IMR-90 (cell line): ENCODE measurements at regions not wholly inside any gene's neighbourhood (a gene's known extent, or its start where the extent isn't known, plus 50 kb on each side); places are given as distances from the start of the nearest gene placed in this dataset.

ENCODE experiments used
- ATAC-seq: fragments of 200-7000 bp; cut with Tn5 transposase; 2 replicates; pipeline ENCODE4 v1.9.1; 2020; ENCODE audit warnings: low read depth, mild to moderate bottlenecking, moderate library complexity
- BruUV-seq: library from RNA; stranded (reverse); fragments of 400-500 nt; replicated peaks from 2 replicates; lab custom pipeline; 2021; lab: Mats Ljungman, UMichigan
- CTCF ChIA-PET: fragments of 300-600 bp; formaldehyde crosslinking; extraction: SDS; loops from one replicate; lab custom pipeline; 2021; ENCODE audit warnings: antibody characterized with exemption; lab: Yijun Ruan, JAX
- POLR2A ChIA-PET: fragments of 300-600 bp; sonication (Branson Sonifier 250); formaldehyde crosslinking; loops from one replicate; lab custom pipeline; 2022; ENCODE audit warnings: antibody characterized with exemption; ENCODE audit not compliant: unreplicated experiment; lab: Charles Lee
- DNase-seq: peaks from one replicate; pipeline ENCODE4 v3.0.0; 2013
- H2AFZ ChIP-seq: replicated peaks from 2 replicates; pipeline ENCODE3; 2013; ENCODE audit warnings: low read length, mild to moderate bottlenecking; ENCODE audit not compliant: poor library complexity
- H2AK5ac ChIP-seq: 2 replicates; pipeline ENCODE4 v1.6.1; 2013; ENCODE audit warnings: low read depth, low read length, inconsistent platforms
- H2AK9ac ChIP-seq: replicated peaks from 2 replicates; pipeline ENCODE3; 2013; ENCODE audit warnings: mild to moderate bottlenecking, low read depth, low read length, moderate library complexity; ENCODE audit not compliant: poor library complexity
- H2BK120ac ChIP-seq: 2 replicates; pipeline ENCODE4 v1.6.1; 2013; ENCODE audit warnings: low read depth, low read length, inconsistent platforms
- H2BK15ac ChIP-seq: 3 replicates; pipeline ENCODE4 v1.6.1; 2013; ENCODE audit warnings: low read depth, low read length, inconsistent platforms
- H2BK20ac ChIP-seq: 2 replicates; pipeline ENCODE4 v1.6.1; 2013; ENCODE audit warnings: low read depth, mild to moderate bottlenecking, inconsistent platforms, low read length, moderate library complexity
- H2BK5ac ChIP-seq: 2 replicates; pipeline ENCODE4 v1.6.1; 2013; ENCODE audit warnings: mild to moderate bottlenecking, low read depth, low read length, inconsistent platforms; ENCODE audit not compliant: poor library complexity, severe bottlenecking
- H3K14ac ChIP-seq: replicated peaks from 2 replicates; pipeline ENCODE4 v1.6.1; 2013; ENCODE audit warnings: low read depth, low read length, inconsistent platforms
- H3K18ac ChIP-seq: 2 replicates; pipeline ENCODE4 v1.6.1; 2013; ENCODE audit warnings: low read depth, low read length, control low read depth
- H3K23ac ChIP-seq: 2 replicates; pipeline ENCODE4 v1.6.1; 2013; ENCODE audit warnings: low read depth, low read length, inconsistent platforms
- H3K27ac ChIP-seq: 2 replicates; pipeline ENCODE4 v1.5.1; 2013; ENCODE audit warnings: mild to moderate bottlenecking, control low read depth, low read length; ENCODE audit not compliant: insufficient read depth
- H3K27me3 ChIP-seq: 2 replicates; pipeline ENCODE4 v1.6.1; 2013; ENCODE audit warnings: low read length; ENCODE audit not compliant: control insufficient read depth, insufficient read depth
- H3K36me3 ChIP-seq: 2 replicates; pipeline ENCODE4 v1.6.1; 2013; ENCODE audit warnings: low read length, mixed read lengths; ENCODE audit not compliant: control insufficient read depth, insufficient read depth
- H3K4ac ChIP-seq: 2 replicates; pipeline ENCODE4 v1.6.1; 2013; ENCODE audit warnings: low read depth, low read length, inconsistent platforms
- H3K4me1 ChIP-seq: 2 replicates; pipeline ENCODE4 v1.6.1; 2013; ENCODE audit warnings: low read length, mixed read lengths; ENCODE audit not compliant: control insufficient read depth, insufficient read depth
- H3K4me2 ChIP-seq: 2 replicates; pipeline ENCODE4 v1.6.1; 2013; ENCODE audit warnings: low read depth, mild to moderate bottlenecking, control low read depth, low read length, moderate library complexity
- H3K4me3 ChIP-seq: 2 replicates; pipeline ENCODE4 v1.5.1; 2013; ENCODE audit warnings: low read depth, mild to moderate bottlenecking, control low read depth, low read length, moderate library complexity; ENCODE audit not compliant: insufficient read depth
- H3K56ac ChIP-seq: 2 replicates; pipeline ENCODE4 v1.6.1; 2013; ENCODE audit warnings: low read length, inconsistent platforms; ENCODE audit not compliant: insufficient read depth; ENCODE audit errors: extremely low read depth
- H3K79me1 ChIP-seq, 2 experiments: 2 replicates each; pipeline ENCODE4 v1.6.1; 2013; ENCODE audit warnings: low read length in 2 of 2, inconsistent platforms in 1 of 2, low read depth in 1 of 2
- H3K9ac ChIP-seq: 2 replicates; pipeline ENCODE4 v1.6.1; 2013; ENCODE audit warnings: low read depth, low read length, control low read depth
- H3K9me1 ChIP-seq: 2 replicates; pipeline ENCODE4 v1.6.1; 2013; ENCODE audit warnings: low read length, inconsistent platforms; ENCODE audit not compliant: insufficient read depth
- H3K9me3 ChIP-seq: 2 replicates; pipeline ENCODE4 v1.6.1; 2013; ENCODE audit warnings: low read length; ENCODE audit not compliant: control insufficient read depth, insufficient read depth
- H4K20me1 ChIP-seq: 2 replicates; pipeline ENCODE4 v1.6.1; 2013; ENCODE audit warnings: low read length, inconsistent platforms; ENCODE audit not compliant: insufficient read depth
- H4K5ac ChIP-seq: 2 replicates; pipeline ENCODE4 v1.6.1; 2013; ENCODE audit warnings: mild to moderate bottlenecking, low read depth, low read length, control low read depth
- H4K8ac ChIP-seq, 2 experiments: 2 replicates each; pipeline ENCODE4 v1.6.1; 2013; ENCODE audit warnings: low read depth in 2 of 2, low read length in 2 of 2, control low read depth in 1 of 2, inconsistent platforms in 1 of 2
- H4K91ac ChIP-seq: 2 replicates; pipeline ENCODE4 v1.6.1; 2013; ENCODE audit warnings: low read depth, low read length, inconsistent platforms; ENCODE audit not compliant: insufficient read depth
- RFX5 ChIP-seq: IDR thresholded peaks from 2 replicates; pipeline ENCODE4 v1.8.0; 2012; ENCODE audit warnings: low read depth, mild to moderate bottlenecking, low read length, moderate library complexity
- WGBS, 2 experiments: methylation state at CpG; one replicate each; pipeline versions ENCODE4 v1.1.5 to v1.1.7; 2013; ENCODE audit warnings: missing lambda C conversion rate in 2 of 2; ENCODE audit not compliant: insufficient read length in 1 of 2; ENCODE audit errors: extremely low coverage in 2 of 2; 5-methylcytosine and 5-hydroxymethylcytosine counted together
- dilution Hi-C: fragments of 300-500 bp; cut with HindIII; formaldehyde crosslinking; loops from one replicate; pipeline ENCODE4 v1.14.3; 2018; ENCODE audit warnings: low sequenced_read_pairs; ENCODE audit not compliant: unreplicated experiment
- in situ Hi-C: fragments of 300-500 bp; cut with MboI; formaldehyde crosslinking; loops from 3 replicates; pipeline ENCODE4 v1.14.3; 2019; ENCODE audit warnings: low sequenced_read_pairs, inconsistent platforms, mixed read lengths
- intact Hi-C: fragments of 100-400 bp; cut with micrococcal nuclease; formaldehyde crosslinking; loops from 2 replicates; pipeline ENCODE4 v1.10.0; 2022

- no peak overlapping the region for H3K27ac ChIP-seq
- TF ChIP-seq RFX5 = no peak
- no peak overlapping the region for H2BK20ac ChIP-seq
- no peak overlapping the region for H4K91ac ChIP-seq
- H4K20me1 ChIP-seq = no peaks in the 10 kb centered on the region
- no peak overlapping the region for H3K56ac ChIP-seq
- no peak overlapping the region for H3K23ac ChIP-seq
- dilution Hi-C loops (no loop called here), in situ Hi-C loops (no loop called here), intact Hi-C loops (no loop called here)
- H3K79me1 ChIP-seq = no peaks in the 10 kb centered on the region
- no peak overlapping the region for H4K5ac ChIP-seq
- H3K36me3 ChIP-seq = no peaks in the 10 kb centered on the region
- H2BK15ac ChIP-seq = no peak overlapping the region
- H2AK5ac ChIP-seq = no peak overlapping the region
- no peak overlapping the region for H3K14ac ChIP-seq
- no peak overlapping the region for H3K18ac ChIP-seq
- H2BK120ac ChIP-seq = no peak overlapping the region
- H3K9ac ChIP-seq = no peak overlapping the region
- DNase-seq = no peak
- no peaks in the 10 kb centered on the region for H3K4me1 ChIP-seq
- no peak overlapping the region for H4K8ac ChIP-seq
- ChIA-PET CTCF (interaction anchor here (1.1 kb wide), 1 partner anchor 10 kb away, joined by 3 read pairs; no protein-coding TSS in a partner anchor), POLR2A (no interaction called here)
- 0% methylated on average over 1 of the region's 2 CpGs; no CpG with 5 or more reads in 1 of the 2 experiments for WGBS, 2 experiments
- H2AFZ ChIP-seq = no peak overlapping the region
- no peaks in the 10 kb centered on the region for H3K9me1 ChIP-seq
- no peak overlapping the region for H2BK5ac ChIP-seq
- no TSS peak for BruUV-seq
- no peaks in the 10 kb centered on the region for H3K9me3 ChIP-seq
- no peak overlapping the region for H2AK9ac ChIP-seq
- H3K27me3 ChIP-seq = no peaks in the 10 kb centered on the region
- no peak overlapping the region for H3K4ac ChIP-seq
- ATAC-seq = no peak
- H3K4me2 ChIP-seq = no peak overlapping the region
- no peak overlapping the region for H3K4me3 ChIP-seq
These were observed 531.9 kb downstream of the XIRP2 start for GRCh38 chr2:167420211-167420610.
